DOHH2 (cell line): ENCODE measurements at regions not wholly inside any gene's neighbourhood (a gene's known extent, or its start where the extent isn't known, plus 50 kb on each side); places are given as distances from the start of the nearest gene placed in this dataset.

Experiments used
- CTCF ChIP-seq: fragments of 200-600 bp; sonication (generic); IDR thresholded peaks from one replicate; pipeline ENCODE4 v1.5.1; 2014; ENCODE audit warnings: antibody characterized with exemption, mild to moderate bottlenecking, low read depth, low read length; ENCODE audit not compliant: poor library complexity, severe bottlenecking
- EZH2phosphoT487 ChIP-seq: fragments of 200-600 bp; sonication (generic); IDR thresholded peaks from 2 replicates; pipeline ENCODE4 v1.6.1; 2017; ENCODE audit warnings: borderline replicate concordance, mild to moderate bottlenecking, antibody characterized with exemption, low read length, moderate library complexity, mixed read lengths

GRCh38 chr7:88386665-88387156, 80.0 kb upstream of the STEAP4 start:
- no peak for TF ChIP-seq EZH2phosphoT487
- no peak for TF ChIP-seq CTCF
